Glomerular visceral epithelial cell (primary cell): ENCODE measurements at regions not wholly inside any gene's neighbourhood (a gene's known extent, or its start where the extent isn't known, plus 50 kb on each side); places are given as distances from the start of the nearest gene placed in this dataset.
A peak's percentile ranks its signal among the peaks of the same experiment; 100 is the strongest.
"Not testable (repeated sequence)": the region's sequence is repeated elsewhere in the genome, so short reads cannot be mapped to it uniquely, and the experiment has no call there.

Experiments used
- DNase-seq: peaks from one replicate; pipeline ENCODE4 v3.0.0-alpha.2; 2016; ENCODE audit errors: extremely low spot score

GRCh38 chr22:27594020-27594419, 207.5 kb downstream of the MN1 start:
- no peak for DNase-seq

GRCh38 chr22:27594474-27595134, 207.0 kb downstream of the MN1 start:
- DNase-seq, result no peak

DNA sequence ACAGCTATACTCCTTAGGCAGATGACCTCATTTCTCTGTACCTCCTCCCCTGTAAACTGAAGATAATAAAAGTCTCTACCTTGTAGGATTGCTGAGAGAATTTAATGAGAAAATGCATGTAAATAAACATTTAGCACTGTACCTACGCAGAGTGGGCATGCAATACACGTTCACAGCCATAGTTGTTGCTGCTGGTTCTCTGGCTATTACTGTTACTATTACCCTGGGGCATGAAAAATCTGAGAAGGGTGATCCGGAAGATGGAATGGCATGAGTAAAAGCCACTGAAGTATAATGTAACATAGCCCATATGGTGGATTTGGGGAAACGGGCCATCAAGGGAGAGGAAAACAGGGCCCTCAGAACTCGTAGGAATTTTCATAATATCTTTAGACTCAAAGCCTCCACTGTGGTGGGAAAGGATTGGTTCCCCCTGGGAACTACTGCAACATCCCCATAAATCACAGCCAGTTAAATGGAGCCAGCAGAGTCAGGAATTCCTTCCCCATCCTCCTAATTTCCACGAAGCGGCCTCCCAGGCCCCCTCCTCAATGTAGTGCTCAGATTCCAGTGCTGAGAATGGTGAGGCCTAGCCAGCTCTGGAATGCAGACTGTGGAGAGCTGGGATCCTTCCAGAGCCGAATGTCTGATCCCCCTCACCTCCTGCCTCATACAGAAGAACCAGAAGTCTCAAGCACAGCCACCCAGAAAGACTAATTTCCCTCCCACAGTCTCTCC, 205.3 kb downstream of the MN1 start:
- no peak for DNase-seq

- peak; percentile 6 for DNase-seq
Measured at GRCh38 chr22:27597703-27598444, 203.7 kb downstream of the MN1 start.

DNA sequence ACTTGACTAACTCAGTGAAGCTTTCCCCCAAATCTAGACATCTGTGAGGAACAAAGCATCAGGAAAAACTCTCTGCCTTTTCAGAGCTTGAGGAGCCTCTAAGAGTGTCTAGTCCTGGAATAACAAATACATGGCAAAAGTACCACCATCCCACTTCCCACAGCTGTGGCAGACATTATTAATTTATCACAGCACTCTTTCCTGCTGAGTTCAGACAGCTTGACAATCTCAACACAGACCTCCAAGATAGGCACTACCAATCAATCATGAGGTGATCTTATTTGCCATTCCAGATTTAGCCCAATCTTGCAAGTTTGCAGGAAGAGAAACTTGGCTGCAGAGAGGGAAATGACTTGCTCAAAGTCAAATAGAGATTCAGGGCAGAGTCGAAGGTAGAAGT, 202.8 kb downstream of the MN1 start:
- no peak for DNase-seq

DNA sequence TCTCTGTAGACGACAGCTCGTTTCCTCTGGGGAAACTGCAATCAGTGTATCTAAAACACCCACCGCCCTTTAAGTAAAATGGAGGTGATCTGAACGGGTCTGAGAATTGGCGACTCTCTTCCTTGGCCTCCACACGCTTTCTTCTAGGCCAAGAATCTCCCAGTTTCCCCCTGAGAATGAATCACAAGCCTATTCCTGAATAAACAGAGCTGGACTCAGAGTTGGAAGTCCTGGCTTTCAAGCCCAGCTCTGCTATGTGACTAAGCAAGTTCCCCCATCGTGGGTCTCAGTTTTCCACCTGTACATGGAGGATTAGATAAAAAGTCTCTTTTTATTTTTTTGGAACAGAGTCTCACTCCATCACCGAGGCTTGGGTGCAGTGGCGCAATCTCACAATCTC, 200.4 kb downstream of the MN1 start:
- DNase-seq, result no peak

GRCh38 chr22:27602390-27602789, 199.2 kb downstream of the MN1 start:
- no peak for DNase-seq

GRCh38 chr22:27603111-27603799, 198.3 kb downstream of the MN1 start:
- DNase-seq, result no peak

- DNase-seq, result no peak
Measured at GRCh38 chr22:27603800-27604144, 197.8 kb downstream of the MN1 start.

- no peak for DNase-seq
Measured at GRCh38 chr22:27605390-27605789, 196.2 kb downstream of the MN1 start.

- DNase-seq, result not testable (repeated sequence)
Measured at GRCh38 chr22:27607750-27608149, 193.8 kb downstream of the MN1 start.

DNA sequence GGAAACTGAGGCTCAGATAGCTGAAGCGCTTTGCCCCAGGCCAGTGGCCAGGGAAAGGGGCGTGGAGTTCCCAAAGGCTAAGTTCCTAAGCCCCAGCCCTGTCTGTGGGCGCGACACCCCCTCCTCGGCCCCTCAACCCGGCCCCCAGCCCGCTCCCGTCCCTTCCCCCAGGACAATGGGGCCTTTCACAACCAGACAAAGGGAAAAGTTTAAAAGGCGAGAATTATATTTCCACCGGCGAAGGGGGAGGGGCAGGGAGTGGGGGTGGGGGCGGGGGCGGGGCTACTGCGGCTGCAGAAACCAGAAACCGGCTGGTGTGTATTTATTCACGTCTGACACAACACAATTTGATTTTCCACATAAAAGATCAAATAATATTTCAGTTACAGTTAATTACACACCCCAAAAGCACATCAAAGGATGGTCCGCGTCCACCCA, 192.1 kb downstream of the MN1 start:
- DNase-seq, result no peak

DNA sequence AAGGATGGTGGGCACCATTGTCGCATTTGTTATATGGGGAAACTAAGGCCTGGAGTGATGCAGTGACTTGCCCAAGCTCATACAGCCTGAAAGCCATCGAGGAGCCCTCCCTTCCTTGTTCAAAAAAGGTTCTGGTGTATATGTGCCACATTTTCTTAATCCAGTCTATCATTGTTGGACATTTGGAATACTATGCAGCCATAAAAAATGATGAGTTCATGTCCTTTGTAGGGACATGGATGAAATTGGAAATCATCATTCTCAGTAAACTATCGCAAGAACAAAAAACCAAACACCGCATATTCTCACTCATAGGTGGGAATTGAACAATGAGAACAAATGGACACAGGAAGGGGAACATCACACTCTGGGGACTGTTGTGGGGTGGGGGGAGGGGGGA, 191.4 kb downstream of the MN1 start:
- not testable (repeated sequence) for DNase-seq

DNA sequence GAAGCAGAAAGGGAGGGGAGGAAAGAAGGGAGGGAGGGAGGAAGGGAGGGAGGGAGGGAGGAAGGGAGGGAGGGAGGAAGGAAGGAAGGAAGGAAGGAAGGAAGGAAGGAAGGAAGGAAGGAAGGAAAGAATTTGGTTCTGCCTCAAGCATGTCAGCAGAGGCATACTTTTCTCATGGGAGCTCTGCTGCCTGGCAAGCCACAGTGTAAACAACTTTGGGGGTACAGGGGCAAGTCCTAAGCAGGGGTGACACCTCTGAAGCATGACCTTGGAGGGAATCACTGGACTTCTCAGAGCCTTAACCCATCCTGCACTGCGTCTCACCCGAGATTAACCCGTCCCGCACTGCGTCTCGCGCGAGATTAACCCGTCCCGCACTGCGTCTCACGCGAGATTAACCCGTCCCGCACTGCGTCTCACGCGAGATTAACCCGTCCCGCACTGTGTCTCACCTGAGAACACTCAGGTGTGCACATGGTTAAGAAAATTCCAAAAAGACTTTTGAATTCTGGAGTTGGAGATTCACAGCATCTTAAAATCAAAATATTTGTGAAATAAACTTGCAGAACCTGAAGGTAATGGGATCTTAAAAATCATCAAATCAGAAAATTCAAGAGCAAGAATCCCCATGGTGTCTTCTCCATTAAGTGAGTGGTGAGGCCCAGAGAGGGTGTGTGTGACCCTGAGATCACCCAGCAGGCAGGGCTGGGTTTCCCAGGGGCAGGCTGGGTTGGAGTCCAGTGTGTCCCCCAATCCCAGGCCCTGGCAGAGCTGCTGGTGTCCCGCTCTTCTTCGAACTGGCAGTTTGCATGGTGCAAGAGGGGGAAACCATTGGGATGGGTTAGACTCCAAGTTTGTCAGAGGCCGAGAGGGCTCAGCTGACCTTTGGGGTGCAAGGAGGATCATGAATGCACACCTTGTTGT, 190.4 kb downstream of the MN1 start:
- no peak for DNase-seq

GRCh38 chr22:27612115-27612514, 189.4 kb downstream of the MN1 start:
- DNase-seq, result no peak

DNA sequence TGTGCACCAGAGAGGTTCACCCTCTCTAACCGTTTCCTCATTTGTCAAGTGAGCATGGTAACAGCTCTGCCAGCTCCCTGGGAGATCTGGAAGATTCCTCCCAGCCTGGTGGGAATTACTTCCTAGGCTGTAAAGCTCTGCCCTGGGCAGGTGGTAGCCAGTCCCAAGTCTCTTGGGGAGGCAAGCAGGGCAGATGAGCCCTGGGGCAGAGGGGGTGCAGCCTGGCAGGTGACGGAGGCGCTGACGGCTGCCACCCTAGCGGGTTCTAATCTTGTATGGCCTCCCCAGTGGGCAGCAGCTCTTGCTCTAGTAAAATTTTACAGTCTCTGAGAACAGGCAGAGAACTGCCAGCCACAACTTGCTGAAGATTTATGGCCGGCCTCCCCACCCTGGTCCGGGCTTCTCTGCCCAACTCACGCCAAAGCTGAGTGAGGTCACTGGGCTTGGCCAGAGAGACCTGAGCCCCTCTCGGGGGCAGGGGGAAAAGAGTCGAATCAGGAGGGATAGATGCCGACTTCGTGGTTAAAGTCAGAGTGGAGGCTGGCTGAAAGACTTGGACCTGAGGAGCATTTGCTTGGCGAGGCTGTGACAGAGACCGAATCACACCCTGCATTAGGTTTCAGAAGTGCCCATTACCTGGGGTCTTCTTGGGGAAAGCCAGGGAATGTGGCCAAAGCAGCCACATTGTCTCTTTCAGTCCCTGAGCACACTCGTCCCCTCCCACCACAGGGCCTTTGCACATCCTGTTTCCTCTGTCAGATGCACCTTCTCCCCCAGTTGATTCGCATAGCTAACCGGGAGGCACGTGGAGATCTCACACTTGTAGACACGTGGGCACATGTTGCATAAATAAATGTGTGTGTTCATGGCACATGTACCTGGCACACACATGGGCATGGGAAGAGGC, 188.2 kb downstream of the MN1 start:
- no peak for DNase-seq

GRCh38 chr22:27614006-27614649, 187.4 kb downstream of the MN1 start:
- no peak for DNase-seq

- DNase-seq, result no peak
Measured at GRCh38 chr22:27614650-27615007, 186.9 kb downstream of the MN1 start.

DNA sequence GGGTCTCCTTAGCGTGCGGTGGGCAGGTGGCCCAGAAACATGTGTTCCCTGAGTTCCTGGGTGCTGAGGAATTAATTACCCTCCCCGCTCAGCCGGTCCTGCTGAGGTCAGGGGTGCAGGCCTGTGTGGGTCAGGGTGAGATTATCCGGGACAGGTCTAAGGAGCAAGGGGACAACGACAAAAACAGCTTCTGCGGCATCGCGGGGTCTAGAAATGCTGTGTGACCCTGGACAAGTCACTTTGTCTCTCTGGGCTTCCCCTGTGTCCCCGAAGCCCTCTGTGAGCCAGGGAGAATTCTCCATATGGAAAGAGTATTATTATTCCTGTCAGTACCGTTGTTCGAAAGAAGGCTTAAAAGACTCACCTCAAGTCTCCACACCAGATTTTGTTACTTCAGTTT, 186.1 kb downstream of the MN1 start:
- no peak for DNase-seq

GRCh38 chr22:27616033-27616432, 185.5 kb downstream of the MN1 start:
- DNase-seq, result no peak
